ENCODE measurements at regions not wholly inside any gene's neighbourhood (a gene's known extent, or its start where the extent isn't known, plus 50 kb on each side); places are given as distances from the start of the nearest gene placed in this dataset.

- Mint-ChIP-seq H3K27ac (no peak overlapping the region), H3K4me3 (no peak overlapping the region), H3K4me1 (ENCODE audit: low read depth) (no peaks in the 10 kb centered on the region), H3K9me3 (no peaks in the 10 kb centered on the region), H3K36me3 (ENCODE audit: low read depth) (no peaks in the 10 kb centered on the region), H3K27me3 (no peaks in the 10 kb centered on the region)
- DNase-seq (no peak), ATAC-seq (no peak)
- intact Hi-C loops (cut with micrococcal nuclease), result no loop called here
- POLR2A ChIA-PET, result no interaction called here
- CTCF ChIA-PET, result no interaction called here
- TF ChIP-seq CTCF (IDR thresholded peaks at IDR 0.05), result no peak
These were observed 456.4 kb downstream of the TNS3 start for GRCh38 chr7:47125529-47125928.

- ATAC-seq (no peak), DNase-seq (no peak)
- no peak for TF ChIP-seq CTCF (IDR thresholded peaks at IDR 0.05)
- POLR2A ChIA-PET, result no interaction called here
- CTCF ChIA-PET, result no interaction called here
- Mint-ChIP-seq H3K9me3 (no peaks in the 10 kb centered on the region), H3K27ac (no peak overlapping the region), H3K4me3 (no peak overlapping the region), H3K4me1 (ENCODE audit: low read depth) (no peaks in the 10 kb centered on the region), H3K27me3 (no peaks in the 10 kb centered on the region), H3K36me3 (ENCODE audit: low read depth) (no peaks in the 10 kb centered on the region)
- intact Hi-C loops (cut with micrococcal nuclease), result no loop called here
These were observed 462.5 kb downstream of the TNS3 start for GRCh38 chr7:47119261-47119865.

- POLR2A ChIA-PET, result no interaction called here
- CTCF ChIA-PET, result no interaction called here
These were observed 477.7 kb downstream of the TNS3 start for GRCh38 chr7:47104206-47104549.

GRCh38 chr7:47103498-47104205 lies 478.3 kb downstream of the TNS3 start:
- DNase-seq (no peak), ATAC-seq (no peak)
- H3K27ac Mint-ChIP-seq, result no peak overlapping the region
- ChIA-PET CTCF (no interaction called here), POLR2A (no interaction called here)
- no peak for TF ChIP-seq CTCF (IDR thresholded peaks at IDR 0.05)
- intact Hi-C loops (cut with micrococcal nuclease), result no loop called here
- H3K27me3 Mint-ChIP-seq, result no peaks in the 10 kb centered on the region
- no peaks in the 10 kb centered on the region for H3K4me1 Mint-ChIP-seq (ENCODE audit: low read depth)
- no peak overlapping the region for H3K4me3 Mint-ChIP-seq
- no peaks in the 10 kb centered on the region for H3K36me3 Mint-ChIP-seq (ENCODE audit: low read depth)
- no peaks in the 10 kb centered on the region for H3K9me3 Mint-ChIP-seq

More at GRCh38 chr7:47104206-47104549, 477.7 kb downstream of the TNS3 start:
- no peak overlapping the region for H3K27ac Mint-ChIP-seq
- TF ChIP-seq CTCF (IDR thresholded peaks at IDR 0.05), result no peak
- no peaks in the 10 kb centered on the region for H3K9me3 Mint-ChIP-seq
- H3K36me3 Mint-ChIP-seq (ENCODE audit: low read depth), result no peaks in the 10 kb centered on the region
- H3K27me3 Mint-ChIP-seq, result no peaks in the 10 kb centered on the region
- H3K4me1 Mint-ChIP-seq (ENCODE audit: low read depth), result no peaks in the 10 kb centered on the region
- H3K4me3 Mint-ChIP-seq, result no peak overlapping the region
- DNase-seq (no peak), ATAC-seq (no peak)
- intact Hi-C loops (cut with micrococcal nuclease), result no loop called here

- no peaks in the 10 kb centered on the region for H3K36me3 Mint-ChIP-seq (ENCODE audit: low read depth)
- ChIA-PET CTCF (no interaction called here), POLR2A (no interaction called here)
- DNase-seq (no peak), ATAC-seq (no peak)
- intact Hi-C loops (cut with micrococcal nuclease), result no loop called here
- no peak for TF ChIP-seq CTCF (IDR thresholded peaks at IDR 0.05)
- H3K4me1 Mint-ChIP-seq (ENCODE audit: low read depth), result no peaks in the 10 kb centered on the region
- H3K4me3 Mint-ChIP-seq, result no peak overlapping the region
- no peak overlapping the region for H3K27ac Mint-ChIP-seq
- no peaks in the 10 kb centered on the region for H3K27me3 Mint-ChIP-seq
- no peaks in the 10 kb centered on the region for H3K9me3 Mint-ChIP-seq
These were observed 479.5 kb downstream of the TNS3 start for GRCh38 chr7:47102331-47102841.
